Transverse colon (tissue), 4 donors: ENCODE measurements at regions not wholly inside any gene's neighbourhood (a gene's known extent, or its start where the extent isn't known, plus 50 kb on each side); places are given as distances from the start of the nearest gene placed in this dataset.

ENCODE experiments used
- DNase-seq: peaks from one replicate; pipeline ENCODE4 v3.0.0-alpha.2; 2019
- H3K27ac ChIP-seq, 4 donors: fragments of 200-600 bp; sonication (generic); 2 replicates each; pipeline ENCODE4 v1.5.1; 2016 to 2018; ENCODE audit warnings: inconsistent platforms in 4 of 4
- H3K27me3 ChIP-seq: fragments of 200-600 bp; sonication (generic); 2 replicates; pipeline ENCODE4 v1.5.1; 2017; ENCODE audit warnings: inconsistent platforms
- H3K36me3 ChIP-seq, 4 donors: fragments of 200-600 bp; sonication (generic); 2 replicates each; pipeline ENCODE4 v1.5.1; 2017 to 2019; ENCODE audit warnings: inconsistent platforms in 4 of 4
- H3K4me1 ChIP-seq, 4 donors: fragments of 200-600 bp; sonication (generic); 2 replicates each; pipeline ENCODE4 v1.5.1; 2017 to 2020; ENCODE audit warnings: inconsistent platforms in 4 of 4
- H3K4me3 ChIP-seq, 4 donors: fragments of 200-600 bp; sonication (generic); 1 replicate in 1 of 4; 2 replicates in 3 of 4; pipeline versions ENCODE4 v1.5.1 to v1.6.1; 2017 to 2019; ENCODE audit warnings: inconsistent platforms in 4 of 4
- H3K9me3 ChIP-seq, 2 donors: fragments of 200-600 bp; sonication (generic); 2 replicates each; pipeline ENCODE4 v1.5.1; 2017 to 2019; ENCODE audit warnings: inconsistent platforms in 2 of 2
- EP300 ChIP-seq: sonication (generic); formaldehyde crosslinking; IDR thresholded peaks from one replicate; pipeline ENCODE4 v1.6.1; 2017; ENCODE audit warnings: antibody characterized with exemption, low read depth
- POLR2A ChIP-seq: fragments of 450-650 bp; IDR thresholded peaks from one replicate; pipeline ENCODE4 v1.6.1; 2016; ENCODE audit warnings: antibody characterized with exemption, mild to moderate bottlenecking, moderate library complexity
- POLR2AphosphoS5 ChIP-seq, 3 donors: sonication (generic); formaldehyde crosslinking; IDR thresholded peaks; one replicate each; pipeline ENCODE4 v1.6.1; 2016; ENCODE audit warnings: antibody characterized with exemption in 3 of 3
- WGBS, 2 donors: methylation state at CpG; one replicate each; pipeline ENCODE4 v1.1.5; 2018; ENCODE audit warnings: low coverage in 1 of 2; 5-methylcytosine and 5-hydroxymethylcytosine counted together
- in situ Hi-C, 4 donors: fragments of 200-750 bp; cut with MboI; loops; one replicate each; pipeline versions ENCODE4 v1.15.0 to v1.15.1; 2017; ENCODE audit warnings: low sequenced_read_pairs in 3 of 4, low pct_ligation_motif_present in 1 of 4, low pct_unique_long_range_greater_than_20kb in 1 of 4
- intact Hi-C: fragments of 100-400 bp; cut with DNase I; formaldehyde crosslinking; loops from one replicate; pipeline ENCODE4 v1.15.1; 2023; ENCODE audit warnings: low total_unique reads
- TF ChIP-seq, protein P1 (sequence below), 5 experiments: fragments of 200-600 bp in 3 of 5; fragments of 450-650 bp in 2 of 5; sonication (generic) in 3 of 5; IDR thresholded peaks; 1 replicate in 2 of 5; 2 replicates in 3 of 5; pipeline ENCODE4 v1.5.1; 2016 to 2017; ENCODE audit warnings: antibody characterized with exemption in 5 of 5, inconsistent platforms in 3 of 5, mild to moderate bottlenecking in 2 of 5, moderate library complexity in 1 of 5

DNA sequence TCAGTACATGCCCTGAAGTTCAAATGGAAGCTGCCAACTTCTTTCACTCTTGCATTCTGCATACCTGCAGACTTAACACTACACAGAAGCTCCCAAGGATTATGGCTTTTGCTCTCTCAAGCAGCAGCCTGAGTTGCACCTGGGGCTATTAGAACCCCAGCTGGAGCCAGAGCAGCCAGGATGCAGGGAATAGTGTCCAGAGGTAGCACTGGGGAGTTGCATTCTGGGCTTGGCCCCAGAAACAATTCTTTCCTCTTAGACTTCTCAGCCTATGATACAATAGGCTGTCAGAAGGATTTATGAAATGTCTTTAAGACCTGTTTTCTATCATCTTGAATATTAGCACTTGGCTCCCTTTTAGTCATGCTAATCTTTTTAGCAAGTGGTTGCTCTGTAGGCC is 886.7 kb upstream of the GHITM start:
- Histone ChIP-seq H3K27ac (no peak overlapping the region), H3K9me3 (peaks cover 7 to 9% of the 10 kb centered on the region in 2 donors), H3K4me1 (no peaks in the 10 kb centered on the region), H3K27me3 (no peaks in the 10 kb centered on the region), H3K4me3 (no peak overlapping the region), H3K36me3 (no peaks in the 10 kb centered on the region)
- TF ChIP-seq POLR2AphosphoS5 (IDR thresholded peaks at IDR 0.05) (no peak), EP300 (no peak), POLR2A (no peak)
- TF ChIP-seq, protein P1, sequence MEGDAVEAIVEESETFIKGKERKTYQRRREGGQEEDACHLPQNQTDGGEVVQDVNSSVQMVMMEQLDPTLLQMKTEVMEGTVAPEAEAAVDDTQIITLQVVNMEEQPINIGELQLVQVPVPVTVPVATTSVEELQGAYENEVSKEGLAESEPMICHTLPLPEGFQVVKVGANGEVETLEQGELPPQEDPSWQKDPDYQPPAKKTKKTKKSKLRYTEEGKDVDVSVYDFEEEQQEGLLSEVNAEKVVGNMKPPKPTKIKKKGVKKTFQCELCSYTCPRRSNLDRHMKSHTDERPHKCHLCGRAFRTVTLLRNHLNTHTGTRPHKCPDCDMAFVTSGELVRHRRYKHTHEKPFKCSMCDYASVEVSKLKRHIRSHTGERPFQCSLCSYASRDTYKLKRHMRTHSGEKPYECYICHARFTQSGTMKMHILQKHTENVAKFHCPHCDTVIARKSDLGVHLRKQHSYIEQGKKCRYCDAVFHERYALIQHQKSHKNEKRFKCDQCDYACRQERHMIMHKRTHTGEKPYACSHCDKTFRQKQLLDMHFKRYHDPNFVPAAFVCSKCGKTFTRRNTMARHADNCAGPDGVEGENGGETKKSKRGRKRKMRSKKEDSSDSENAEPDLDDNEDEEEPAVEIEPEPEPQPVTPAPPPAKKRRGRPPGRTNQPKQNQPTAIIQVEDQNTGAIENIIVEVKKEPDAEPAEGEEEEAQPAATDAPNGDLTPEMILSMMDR (IDR thresholded peaks at IDR 0.05): no peak
- in situ Hi-C loops (no loop called here), intact Hi-C loops (no loop called here)
- no peak for DNase-seq

DNA sequence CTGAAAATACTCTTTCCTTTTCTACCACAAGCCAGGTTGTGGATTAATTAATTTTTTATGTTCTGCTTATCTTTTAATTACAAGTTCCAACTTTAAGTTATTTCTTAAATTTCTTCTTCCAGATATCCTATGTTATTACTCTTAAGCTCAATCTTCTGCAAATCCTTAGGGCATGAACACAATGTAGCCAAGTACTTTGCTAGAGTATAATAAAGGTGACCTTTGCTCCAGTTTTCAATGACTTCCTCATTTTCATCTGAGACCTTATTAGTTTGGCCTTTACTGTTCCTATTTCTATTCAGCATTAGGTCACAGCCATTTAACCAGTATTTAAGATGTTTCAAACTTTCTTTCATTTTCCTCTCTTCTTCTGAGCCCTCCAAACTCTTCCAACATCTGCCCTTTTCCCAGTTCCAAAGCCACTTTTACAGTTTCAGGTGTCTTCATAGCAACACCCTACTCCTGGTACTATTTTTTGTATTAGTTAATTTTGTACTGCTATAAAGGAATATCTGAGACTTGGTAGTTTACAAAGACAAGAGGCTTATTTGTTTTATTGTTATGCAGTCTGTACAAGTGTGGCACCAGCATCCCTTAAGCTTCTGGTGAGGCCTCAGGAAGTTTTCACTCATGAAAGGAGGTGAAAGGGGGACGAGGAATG is 886.2 kb upstream of the GHITM start:
- H3K4me1 ChIP-seq: no peaks in the 10 kb centered on the region
- no peak for DNase-seq
- H3K27me3 ChIP-seq: no peaks in the 10 kb centered on the region
- intact Hi-C loops: no loop called here
- in situ Hi-C loops: no loop called here
- TF ChIP-seq POLR2AphosphoS5 (IDR thresholded peaks at IDR 0.05): no peak
- TF ChIP-seq, protein P1 (IDR thresholded peaks at IDR 0.05): no peak
- no peak for TF ChIP-seq EP300
- no peak for TF ChIP-seq POLR2A
- 48 to 60% methylated on average over 1 of the region's 1 CpG for WGBS, 2 donors
- no peaks in the 10 kb centered on the region for H3K36me3 ChIP-seq
- H3K9me3 ChIP-seq: peaks cover 7 to 9% of the 10 kb centered on the region in 2 donors
- no peak overlapping the region for H3K4me3 ChIP-seq
- H3K27ac ChIP-seq: no peak overlapping the region

DNA sequence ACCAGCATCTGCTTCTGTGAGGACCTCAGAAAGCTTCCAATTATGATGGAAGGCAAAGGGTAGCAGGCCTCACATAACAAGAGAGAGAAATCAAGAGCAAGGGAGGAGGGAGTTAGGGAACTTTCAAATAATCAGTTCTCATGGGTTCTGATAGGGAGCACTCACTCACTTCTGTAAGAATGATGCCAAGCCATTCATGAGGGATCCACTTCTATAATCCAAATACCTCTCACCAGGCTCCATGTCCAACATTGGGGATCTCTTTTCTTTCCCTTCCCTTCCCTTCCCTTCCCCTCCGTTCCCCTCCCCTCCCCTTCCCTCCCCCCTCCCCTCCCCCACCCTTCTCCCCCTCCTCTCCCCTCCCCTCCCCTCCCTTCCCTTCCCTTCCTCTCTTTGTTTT is 884.6 kb upstream of the GHITM start:
- H3K36me3 ChIP-seq: no peaks in the 10 kb centered on the region
- H3K4me1 ChIP-seq: no peaks in the 10 kb centered on the region
- H3K9me3 ChIP-seq: peaks cover 7 to 9% of the 10 kb centered on the region in 2 donors
- intact Hi-C loops: no loop called here
- in situ Hi-C loops: no loop called here
- no peak overlapping the region for H3K27ac ChIP-seq
- no peaks in the 10 kb centered on the region for H3K27me3 ChIP-seq
- WGBS, 2 donors: 54% methylated on average over 1 of the region's 1 CpG; no CpG with 5 or more reads in 1 of the 2 donors
- DNase-seq: no peak
- TF ChIP-seq POLR2AphosphoS5 (IDR thresholded peaks at IDR 0.05) (no peak), POLR2A (no peak), EP300 (no peak)
- TF ChIP-seq, protein P1 (IDR thresholded peaks at IDR 0.05): no peak
- no peak overlapping the region for H3K4me3 ChIP-seq

DNA sequence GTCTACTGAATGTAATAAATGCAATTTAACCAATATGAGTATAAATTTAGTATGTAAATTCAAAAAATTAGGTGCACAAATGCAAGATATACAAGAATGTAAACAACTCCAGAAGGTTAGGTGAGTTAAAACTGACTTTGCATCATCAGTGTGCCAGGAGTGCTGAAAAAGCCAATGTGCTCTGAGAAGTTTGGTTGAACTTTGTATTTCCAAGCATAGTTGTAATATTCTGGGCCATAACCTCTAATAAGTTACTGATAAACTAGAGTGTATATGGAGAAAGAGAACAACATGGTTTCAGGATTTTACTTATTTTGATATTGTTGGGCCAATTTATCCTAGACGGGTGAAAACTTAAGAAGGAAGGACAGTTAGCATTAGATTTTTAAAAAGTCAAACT is 876.9 kb upstream of the GHITM start:
- no peaks in the 10 kb centered on the region for H3K9me3 ChIP-seq
- intact Hi-C loops: no loop called here
- 64 to 83% methylated on average over 1 of the region's 1 CpG for WGBS, 2 donors
- H3K36me3 ChIP-seq: no peaks in the 10 kb centered on the region
- no peaks in the 10 kb centered on the region for H3K4me1 ChIP-seq
- no peaks in the 10 kb centered on the region for H3K27me3 ChIP-seq
- no peak overlapping the region for H3K4me3 ChIP-seq
- no peak for DNase-seq
- no peak for TF ChIP-seq EP300
- no peak for TF ChIP-seq POLR2A
- TF ChIP-seq POLR2AphosphoS5 (IDR thresholded peaks at IDR 0.05): no peak
- TF ChIP-seq, protein P1 (IDR thresholded peaks at IDR 0.05): no peak
- H3K27ac ChIP-seq: no peak overlapping the region
- in situ Hi-C loops: no loop called here
